HCT116 (cell line): ENCODE measurements at regions not wholly inside any gene's neighbourhood (a gene's known extent, or its start where the extent isn't known, plus 50 kb on each side); places are given as distances from the start of the nearest gene placed in this dataset.
"Not testable (repeated sequence)": the region's sequence is repeated elsewhere in the genome, so short reads cannot be mapped to it uniquely, and the experiment has no call there.

Experiments
- CBX3 ChIP-seq: IDR thresholded peaks from 2 replicates; pipeline ENCODE4 v1.6.1; 2012; ENCODE audit warnings: low read depth
- FOSL1 ChIP-seq: IDR thresholded peaks from 2 replicates; pipeline ENCODE4 v1.6.1; 2012; ENCODE audit warnings: low read depth
- POLR2AphosphoS5 ChIP-seq: IDR thresholded peaks from 2 replicates; pipeline ENCODE4 v1.6.1; 2011; ENCODE audit warnings: mild to moderate bottlenecking, low read depth, low read length, moderate library complexity
- TF ChIP-seq, protein P1 (sequence below), 3 experiments: fragments of 200-600 bp in 1 of 3; sonication (generic) in 1 of 3; IDR thresholded peaks in 2 of 3; conservative IDR thresholded peaks in 1 of 3; 2 replicates each; pipeline ENCODE4 v1.5.1; 2012 to 2017; ENCODE audit warnings: low read depth in 2 of 3, low read length in 2 of 3, antibody characterized with exemption in 1 of 3, borderline replicate concordance in 1 of 3, control low read depth in 1 of 3, mild to moderate bottlenecking in 1 of 3, mixed read lengths in 1 of 3, mixed run types in 1 of 3, moderate library complexity in 1 of 3; ENCODE audit not compliant: insufficient read depth in 1 of 3

DNA sequence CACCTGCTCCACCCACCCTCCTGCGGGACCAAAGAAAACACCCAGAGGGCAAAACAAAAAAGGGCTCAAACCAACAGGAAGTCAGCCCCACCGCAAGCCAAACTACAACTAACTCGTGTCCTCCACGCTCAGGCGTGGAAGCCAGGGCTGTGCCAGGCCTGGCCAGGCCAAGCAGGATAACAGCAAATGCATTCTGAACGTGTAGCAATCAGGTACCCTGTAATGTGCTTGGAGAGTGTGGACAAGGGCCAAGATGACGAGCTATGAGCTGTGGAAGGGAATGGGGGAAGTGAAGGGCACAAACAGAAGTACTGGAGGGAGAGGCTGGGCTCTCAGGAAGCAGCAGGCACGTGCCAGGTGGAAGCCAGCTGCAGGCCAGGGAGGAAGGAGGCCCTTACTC lies 528.6 kb downstream of the TP53TG3F start:
- TF ChIP-seq POLR2AphosphoS5, FOSL1, CBX3: not testable (repeated sequence)
- TF ChIP-seq, protein P1, sequence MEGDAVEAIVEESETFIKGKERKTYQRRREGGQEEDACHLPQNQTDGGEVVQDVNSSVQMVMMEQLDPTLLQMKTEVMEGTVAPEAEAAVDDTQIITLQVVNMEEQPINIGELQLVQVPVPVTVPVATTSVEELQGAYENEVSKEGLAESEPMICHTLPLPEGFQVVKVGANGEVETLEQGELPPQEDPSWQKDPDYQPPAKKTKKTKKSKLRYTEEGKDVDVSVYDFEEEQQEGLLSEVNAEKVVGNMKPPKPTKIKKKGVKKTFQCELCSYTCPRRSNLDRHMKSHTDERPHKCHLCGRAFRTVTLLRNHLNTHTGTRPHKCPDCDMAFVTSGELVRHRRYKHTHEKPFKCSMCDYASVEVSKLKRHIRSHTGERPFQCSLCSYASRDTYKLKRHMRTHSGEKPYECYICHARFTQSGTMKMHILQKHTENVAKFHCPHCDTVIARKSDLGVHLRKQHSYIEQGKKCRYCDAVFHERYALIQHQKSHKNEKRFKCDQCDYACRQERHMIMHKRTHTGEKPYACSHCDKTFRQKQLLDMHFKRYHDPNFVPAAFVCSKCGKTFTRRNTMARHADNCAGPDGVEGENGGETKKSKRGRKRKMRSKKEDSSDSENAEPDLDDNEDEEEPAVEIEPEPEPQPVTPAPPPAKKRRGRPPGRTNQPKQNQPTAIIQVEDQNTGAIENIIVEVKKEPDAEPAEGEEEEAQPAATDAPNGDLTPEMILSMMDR (IDR thresholded peaks at IDR 0.05 in 2 of 3, conservative IDR thresholded peaks at IDR 0.05 in 1 of 3; ENCODE audit: borderline replicate concordance in 1 of 3, insufficient read depth in 1 of 3, low read depth in 2 of 3, low read length in 2 of 3), result not testable (repeated sequence)
